GM23338 (cell line): ENCODE measurements at regions not wholly inside any gene's neighbourhood (a gene's known extent, or its start where the extent isn't known, plus 50 kb on each side); places are given as distances from the start of the nearest gene placed in this dataset.

Experiments used
- ATAC-seq: fragments of 200-7000 bp; cut with Tn5 transposase; 3 replicates; pipeline ENCODE4 v1.9.1; 2020
- DNase-seq: peaks from one replicate; pipeline ENCODE4 v3.0.0-alpha.2; 2015; ENCODE audit warnings: low spot score
- H2AFZ ChIP-seq: fragments of 200-600 bp; sonication (generic); 2 replicates; pipeline ENCODE4 v1.8.0; 2016; ENCODE audit warnings: antibody characterized with exemption, mild to moderate bottlenecking, moderate library complexity
- H3F3A ChIP-seq: fragments of 200-600 bp; sonication (generic); replicated peaks from 2 replicates; pipeline ENCODE4 v1.8.0; 2017; ENCODE audit warnings: antibody characterized with exemption, mixed run types, low read depth
- H3K27ac ChIP-seq: fragments of 200-600 bp; sonication (generic); 2 replicates; pipeline ENCODE4 v1.6.1; 2016; ENCODE audit warnings: low read depth
- H3K27me3 ChIP-seq: fragments of 200-600 bp; sonication (generic); 2 replicates; pipeline ENCODE4 v1.8.0; 2016; ENCODE audit warnings: mild to moderate bottlenecking, mixed run types, moderate library complexity; ENCODE audit not compliant: insufficient read depth
- H3K36me3 ChIP-seq: fragments of 200-600 bp; sonication (generic); 2 replicates; pipeline ENCODE4 v1.8.0; 2016; ENCODE audit warnings: mild to moderate bottlenecking; ENCODE audit not compliant: insufficient read depth
- H3K4me1 ChIP-seq: fragments of 200-600 bp; sonication (generic); 2 replicates; pipeline ENCODE4 v1.8.0; 2016; ENCODE audit warnings: mild to moderate bottlenecking, moderate library complexity; ENCODE audit not compliant: insufficient read depth
- H3K4me2 ChIP-seq: fragments of 200-600 bp; sonication (generic); 2 replicates; pipeline ENCODE4 v1.7.1; 2017; ENCODE audit warnings: mixed run types
- H3K4me3 ChIP-seq: fragments of 200-600 bp; sonication (generic); 2 replicates; pipeline ENCODE4 v1.6.1; 2016; ENCODE audit warnings: mixed run types
- H3K79me2 ChIP-seq: fragments of 200-600 bp; sonication (generic); replicated peaks from 2 replicates; pipeline ENCODE4 v1.8.0; 2017; ENCODE audit warnings: mild to moderate bottlenecking; ENCODE audit not compliant: insufficient read depth
- H3K9me2 ChIP-seq: fragments of 200-600 bp; sonication (generic); 2 replicates; pipeline ENCODE4 v1.8.0; 2017; ENCODE audit not compliant: insufficient read depth
- H4K20me1 ChIP-seq: fragments of 200-600 bp; sonication (generic); replicated peaks from 2 replicates; pipeline ENCODE4 v1.8.0; 2017; ENCODE audit warnings: mild to moderate bottlenecking; ENCODE audit not compliant: insufficient read depth
- H3K27ac Mint-ChIP-seq: 2 replicates; pipeline ENCODE4 v1.8.0; 2020; ENCODE audit warnings: inconsistent platforms, mild to moderate bottlenecking, moderate library complexity, mixed read lengths
- H3K27me3 Mint-ChIP-seq: 3 replicates; pipeline ENCODE4 v1.8.0; 2022; ENCODE audit warnings: low read depth, mild to moderate bottlenecking, moderate library complexity, mixed read lengths, inconsistent platforms; ENCODE audit not compliant: insufficient read depth, poor library complexity
- H3K36me3 Mint-ChIP-seq: 3 replicates; pipeline ENCODE4 v1.8.0; 2021; ENCODE audit warnings: low read depth, mild to moderate bottlenecking, inconsistent platforms, moderate library complexity, mixed read lengths
- H3K4me1 Mint-ChIP-seq: 3 replicates; pipeline ENCODE4 v1.8.0; 2020; ENCODE audit warnings: mild to moderate bottlenecking, inconsistent platforms, mixed read lengths
- H3K4me3 Mint-ChIP-seq: 3 replicates; pipeline ENCODE4 v1.8.0; 2021; ENCODE audit warnings: moderate library complexity, mild to moderate bottlenecking, inconsistent platforms, mixed read lengths
- H3K9me3 Mint-ChIP-seq: 3 replicates; pipeline ENCODE4 v1.8.0; 2020; ENCODE audit warnings: moderate library complexity, mild to moderate bottlenecking, inconsistent platforms, mixed read lengths
- EZH2phosphoT487 ChIP-seq: fragments of 200-600 bp; sonication (generic); IDR thresholded peaks from one replicate; pipeline ENCODE4 v1.8.1; 2018; ENCODE audit warnings: antibody characterized with exemption; ENCODE audit not compliant: unreplicated experiment
- JUNB ChIP-seq: IDR thresholded peaks from one replicate; pipeline ENCODE4 v1.6.1; 2016; ENCODE audit warnings: antibody characterized with exemption; ENCODE audit not compliant: unreplicated experiment
- NANOG ChIP-seq: IDR thresholded peaks from 2 replicates; pipeline ENCODE4 v1.6.1; 2016; ENCODE audit warnings: antibody characterized with exemption, borderline replicate concordance
- POLR2AphosphoS5 ChIP-seq: IDR thresholded peaks from 2 replicates; pipeline ENCODE4 v1.6.1; 2016; ENCODE audit warnings: antibody characterized with exemption, low read depth
- ZNF114 ChIP-seq: fragments of 250-450 bp; sonication (Bioruptor Pico); IDR thresholded peaks from 2 replicates; pipeline ENCODE4 v1.5.0; 2020; ENCODE audit warnings: mild to moderate bottlenecking, moderate library complexity
- TF ChIP-seq, protein P1 (sequence below): fragments of 250-450 bp; sonication (Bioruptor Pico); IDR thresholded peaks from 2 replicates; pipeline ENCODE4 v1.5.0; 2020; ENCODE audit warnings: mild to moderate bottlenecking, moderate library complexity
- TF ChIP-seq, protein P2 (sequence below): IDR thresholded peaks from one replicate; pipeline ENCODE4 v1.6.1; 2018; ENCODE audit warnings: antibody characterized with exemption; ENCODE audit not compliant: unreplicated experiment

DNA sequence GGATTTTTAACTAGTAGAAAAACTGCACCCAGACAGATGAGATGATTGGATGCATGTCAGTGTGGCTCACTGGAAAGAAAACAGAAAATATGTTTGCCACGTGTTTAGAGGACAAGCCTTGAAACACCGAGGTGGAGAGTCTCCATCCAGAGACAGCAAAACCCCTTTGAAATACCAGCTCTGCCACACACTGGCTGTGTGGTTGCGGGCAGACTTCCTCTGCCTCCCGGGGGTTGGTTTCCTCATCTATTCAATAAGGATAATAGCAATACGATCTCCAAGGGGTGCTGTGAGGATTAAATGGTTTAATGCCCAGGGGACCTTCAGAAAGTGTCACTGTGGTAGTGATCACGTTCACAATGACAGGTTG, 67.2 kb upstream of the PARP1 start (continued):
- TF ChIP-seq, protein P1, sequence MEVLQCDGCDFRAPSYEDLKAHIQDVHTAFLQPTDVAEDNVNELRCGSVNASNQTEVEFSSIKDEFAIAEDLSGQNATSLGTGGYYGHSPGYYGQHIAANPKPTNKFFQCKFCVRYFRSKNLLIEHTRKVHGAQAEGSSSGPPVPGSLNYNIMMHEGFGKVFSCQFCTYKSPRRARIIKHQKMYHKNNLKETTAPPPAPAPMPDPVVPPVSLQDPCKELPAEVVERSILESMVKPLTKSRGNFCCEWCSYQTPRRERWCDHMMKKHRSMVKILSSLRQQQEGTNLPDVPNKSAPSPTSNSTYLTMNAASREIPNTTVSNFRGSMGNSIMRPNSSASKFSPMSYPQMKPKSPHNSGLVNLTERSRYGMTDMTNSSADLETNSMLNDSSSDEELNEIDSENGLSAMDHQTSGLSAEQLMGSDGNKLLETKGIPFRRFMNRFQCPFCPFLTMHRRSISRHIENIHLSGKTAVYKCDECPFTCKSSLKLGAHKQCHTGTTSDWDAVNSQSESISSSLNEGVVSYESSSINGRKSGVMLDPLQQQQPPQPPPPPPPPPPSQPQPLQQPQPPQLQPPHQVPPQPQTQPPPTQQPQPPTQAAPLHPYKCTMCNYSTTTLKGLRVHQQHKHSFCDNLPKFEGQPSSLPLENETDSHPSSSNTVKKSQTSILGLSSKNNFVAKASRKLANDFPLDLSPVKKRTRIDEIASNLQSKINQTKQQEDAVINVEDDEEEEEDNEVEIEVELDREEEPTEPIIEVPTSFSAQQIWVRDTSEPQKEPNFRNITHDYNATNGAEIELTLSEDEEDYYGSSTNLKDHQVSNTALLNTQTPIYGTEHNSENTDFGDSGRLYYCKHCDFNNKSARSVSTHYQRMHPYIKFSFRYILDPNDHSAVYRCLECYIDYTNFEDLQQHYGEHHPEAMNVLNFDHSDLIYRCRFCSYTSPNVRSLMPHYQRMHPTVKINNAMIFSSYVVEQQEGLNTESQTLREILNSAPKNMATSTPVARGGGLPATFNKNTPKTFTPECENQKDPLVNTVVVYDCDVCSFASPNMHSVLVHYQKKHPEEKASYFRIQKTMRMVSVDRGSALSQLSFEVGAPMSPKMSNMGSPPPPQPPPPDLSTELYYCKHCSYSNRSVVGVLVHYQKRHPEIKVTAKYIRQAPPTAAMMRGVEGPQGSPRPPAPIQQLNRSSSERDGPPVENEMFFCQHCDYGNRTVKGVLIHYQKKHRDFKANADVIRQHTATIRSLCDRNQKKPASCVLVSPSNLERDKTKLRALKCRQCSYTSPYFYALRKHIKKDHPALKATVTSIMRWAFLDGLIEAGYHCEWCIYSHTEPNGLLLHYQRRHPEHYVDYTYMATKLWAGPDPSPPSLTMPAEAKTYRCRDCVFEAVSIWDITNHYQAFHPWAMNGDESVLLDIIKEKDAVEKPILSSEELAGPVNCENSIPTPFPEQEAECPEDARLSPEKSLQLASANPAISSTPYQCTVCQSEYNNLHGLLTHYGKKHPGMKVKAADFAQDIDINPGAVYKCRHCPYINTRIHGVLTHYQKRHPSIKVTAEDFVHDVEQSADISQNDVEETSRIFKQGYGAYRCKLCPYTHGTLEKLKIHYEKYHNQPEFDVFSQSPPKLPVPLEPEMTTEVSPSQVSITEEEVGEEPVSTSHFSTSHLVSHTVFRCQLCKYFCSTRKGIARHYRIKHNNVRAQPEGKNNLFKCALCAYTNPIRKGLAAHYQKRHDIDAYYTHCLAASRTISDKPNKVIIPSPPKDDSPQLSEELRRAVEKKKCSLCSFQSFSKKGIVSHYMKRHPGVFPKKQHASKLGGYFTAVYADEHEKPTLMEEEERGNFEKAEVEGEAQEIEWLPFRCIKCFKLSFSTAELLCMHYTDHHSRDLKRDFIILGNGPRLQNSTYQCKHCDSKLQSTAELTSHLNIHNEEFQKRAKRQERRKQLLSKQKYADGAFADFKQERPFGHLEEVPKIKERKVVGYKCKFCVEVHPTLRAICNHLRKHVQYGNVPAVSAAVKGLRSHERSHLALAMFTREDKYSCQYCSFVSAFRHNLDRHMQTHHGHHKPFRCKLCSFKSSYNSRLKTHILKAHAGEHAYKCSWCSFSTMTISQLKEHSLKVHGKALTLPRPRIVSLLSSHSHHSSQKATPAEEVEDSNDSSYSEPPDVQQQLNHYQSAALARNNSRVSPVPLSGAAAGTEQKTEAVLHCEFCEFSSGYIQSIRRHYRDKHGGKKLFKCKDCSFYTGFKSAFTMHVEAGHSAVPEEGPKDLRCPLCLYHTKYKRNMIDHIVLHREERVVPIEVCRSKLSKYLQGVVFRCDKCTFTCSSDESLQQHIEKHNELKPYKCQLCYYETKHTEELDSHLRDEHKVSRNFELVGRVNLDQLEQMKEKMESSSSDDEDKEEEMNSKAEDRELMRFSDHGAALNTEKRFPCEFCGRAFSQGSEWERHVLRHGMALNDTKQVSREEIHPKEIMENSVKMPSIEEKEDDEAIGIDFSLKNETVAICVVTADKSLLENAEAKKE (CRISPR knock-in tag), result no peak
- TF ChIP-seq JUNB (no peak), EZH2phosphoT487 (no peak), POLR2AphosphoS5 (no peak)
- TF ChIP-seq, protein P2, sequence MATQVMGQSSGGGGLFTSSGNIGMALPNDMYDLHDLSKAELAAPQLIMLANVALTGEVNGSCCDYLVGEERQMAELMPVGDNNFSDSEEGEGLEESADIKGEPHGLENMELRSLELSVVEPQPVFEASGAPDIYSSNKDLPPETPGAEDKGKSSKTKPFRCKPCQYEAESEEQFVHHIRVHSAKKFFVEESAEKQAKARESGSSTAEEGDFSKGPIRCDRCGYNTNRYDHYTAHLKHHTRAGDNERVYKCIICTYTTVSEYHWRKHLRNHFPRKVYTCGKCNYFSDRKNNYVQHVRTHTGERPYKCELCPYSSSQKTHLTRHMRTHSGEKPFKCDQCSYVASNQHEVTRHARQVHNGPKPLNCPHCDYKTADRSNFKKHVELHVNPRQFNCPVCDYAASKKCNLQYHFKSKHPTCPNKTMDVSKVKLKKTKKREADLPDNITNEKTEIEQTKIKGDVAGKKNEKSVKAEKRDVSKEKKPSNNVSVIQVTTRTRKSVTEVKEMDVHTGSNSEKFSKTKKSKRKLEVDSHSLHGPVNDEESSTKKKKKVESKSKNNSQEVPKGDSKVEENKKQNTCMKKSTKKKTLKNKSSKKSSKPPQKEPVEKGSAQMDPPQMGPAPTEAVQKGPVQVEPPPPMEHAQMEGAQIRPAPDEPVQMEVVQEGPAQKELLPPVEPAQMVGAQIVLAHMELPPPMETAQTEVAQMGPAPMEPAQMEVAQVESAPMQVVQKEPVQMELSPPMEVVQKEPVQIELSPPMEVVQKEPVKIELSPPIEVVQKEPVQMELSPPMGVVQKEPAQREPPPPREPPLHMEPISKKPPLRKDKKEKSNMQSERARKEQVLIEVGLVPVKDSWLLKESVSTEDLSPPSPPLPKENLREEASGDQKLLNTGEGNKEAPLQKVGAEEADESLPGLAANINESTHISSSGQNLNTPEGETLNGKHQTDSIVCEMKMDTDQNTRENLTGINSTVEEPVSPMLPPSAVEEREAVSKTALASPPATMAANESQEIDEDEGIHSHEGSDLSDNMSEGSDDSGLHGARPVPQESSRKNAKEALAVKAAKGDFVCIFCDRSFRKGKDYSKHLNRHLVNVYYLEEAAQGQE, result no peak

GRCh38 chr1:226476066-226476465, 68.2 kb upstream of the PARP1 start:
- Histone ChIP-seq H3K4me1 (peaks cover 10% of the 10 kb centered on the region), H4K20me1 (no peaks in the 10 kb centered on the region), H3K4me2 (no peak overlapping the region), H3K36me3 (no peaks in the 10 kb centered on the region), H2AFZ (no peak overlapping the region), H3K4me3 (no peak overlapping the region), H3K27me3 (no peaks in the 10 kb centered on the region), H3F3A (no peaks in the 10 kb centered on the region), H3K27ac (no peak overlapping the region), H3K9me2 (no peaks in the 10 kb centered on the region), H3K79me2 (no peaks in the 10 kb centered on the region)
- Mint-ChIP-seq H3K4me3 (no peak overlapping the region), H3K36me3 (no peaks in the 10 kb centered on the region), H3K9me3 (no peaks in the 10 kb centered on the region), H3K27me3 (peaks cover 5% of the 10 kb centered on the region), H3K4me1 (peaks cover 18% of the 10 kb centered on the region), H3K27ac (no peak overlapping the region)
- no peak for ATAC-seq
- DNase-seq, result no peak
- TF ChIP-seq NANOG (no peak), EZH2phosphoT487 (no peak), ZNF114 (CRISPR knock-in tag) (no peak)
- TF ChIP-seq, protein P1 (CRISPR knock-in tag), result no peak
